ENCODE measurements at regions not wholly inside any gene's neighbourhood (a gene's known extent, or its start where the extent isn't known, plus 50 kb on each side); places are given as distances from the start of the nearest gene placed in this dataset.

DNA sequence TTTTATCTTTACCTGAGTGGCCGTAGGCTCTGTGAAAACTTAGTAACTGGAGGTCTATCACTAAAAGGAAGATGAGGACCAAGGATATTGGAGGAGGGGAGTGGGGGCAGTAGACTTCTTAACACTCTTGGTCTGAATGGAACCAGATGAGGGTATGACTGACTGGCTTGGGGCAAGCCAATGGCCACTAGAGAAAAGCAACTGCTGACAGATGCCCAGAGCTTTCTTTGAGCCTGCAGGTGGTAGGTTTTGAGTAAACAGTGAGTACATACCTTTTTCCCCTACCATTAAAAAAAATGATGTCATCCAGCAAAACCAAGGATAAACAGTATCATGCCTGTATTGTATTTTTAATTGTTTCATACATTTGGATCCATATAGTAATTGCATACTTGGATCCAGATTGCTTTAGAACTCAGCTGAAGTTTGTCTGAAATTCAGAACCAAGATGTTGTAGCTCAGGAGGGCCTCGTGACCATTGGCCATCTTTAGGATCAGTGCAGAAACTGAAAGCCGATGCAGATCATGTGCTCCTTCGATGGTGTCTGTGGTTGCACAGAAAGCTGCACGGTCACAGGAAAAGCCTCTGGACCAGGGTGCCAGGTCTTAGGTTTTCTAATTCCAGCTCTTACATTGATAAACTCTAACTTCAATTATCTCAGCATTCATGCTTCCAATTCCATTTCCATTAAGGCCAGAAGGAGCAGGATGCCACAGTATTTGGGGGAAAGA lies 131.0 kb downstream of the PDGFRA start:
- H3K9ac ChIP-seq (ENCODE audit: insufficient read depth, low read depth, low read length) = no peak overlapping the region
- TF ChIP-seq EHMT2 (IDR thresholded peaks at IDR 0.05; ENCODE audit: borderline replicate concordance, low read depth, low read length) (no peak), ATF7 (IDR thresholded peaks at IDR 0.05) (peak; percentile 51), ATF7 (CRISPR knock-in tag; IDR thresholded peaks at IDR 0.05) (no peak)
- ChIA-PET CTCF (ENCODE audit: low intra/inter-chr PET ratio, low total read pairs) (no interaction called here), POLR2A (no interaction called here)
- no peaks in the 10 kb centered on the region for H3K9me3 ChIP-seq (ENCODE audit: low read length)
- ATAC-seq = no peak
- no TSS peak for BruUV-seq (replicated peaks)
- FAIRE-seq = no peak
- no peak overlapping the region for H2AFZ ChIP-seq (ENCODE audit: low read length)
- no peak for DNase-seq (ENCODE audit: low spot score)
- H3K27ac ChIP-seq (ENCODE audit: extremely low read length, insufficient read depth, low read length) = no peak overlapping the region
- no peaks in the 10 kb centered on the region for H3K79me2 ChIP-seq (ENCODE audit: insufficient read depth, low read length)
- no peaks in the 10 kb centered on the region for H4K20me1 ChIP-seq (ENCODE audit: insufficient read depth, low read length)
- H3K4me2 ChIP-seq (ENCODE audit: low read depth, low read length) = no peak overlapping the region
- no peaks in the 10 kb centered on the region for H3K4me1 ChIP-seq (ENCODE audit: insufficient read depth, low read length)
- in situ Hi-C loops (cut with HindIII; ENCODE audit: extremely low pct_ligation_motif_present, low pct_unique_long_range_greater_than_20kb) = no loop called here
- H3K36me3 ChIP-seq (replicated peaks in 1 of 2; ENCODE audit: control insufficient read depth in 1 of 2, insufficient read depth in 2 of 2, low read length in 2 of 2) = no peaks in the 10 kb centered on the region
- no peaks in the 10 kb centered on the region for H3K27me3 ChIP-seq (ENCODE audit: control insufficient read depth in 1 of 2, insufficient read depth in 2 of 2, low read length in 2 of 2)
- WGBS (ENCODE audit: low lambda C conversion rate) = 14% methylated on average over 5 of the region's 5 CpGs
- intact Hi-C loops (cut with micrococcal nuclease; ENCODE audit: unreplicated experiment) = no loop called here
- no peak overlapping the region for H3K4me3 ChIP-seq (replicated peaks in 1 of 3; ENCODE audit: insufficient read depth in 1 of 3, low read depth in 2 of 3, low read length in 3 of 3)

DNA sequence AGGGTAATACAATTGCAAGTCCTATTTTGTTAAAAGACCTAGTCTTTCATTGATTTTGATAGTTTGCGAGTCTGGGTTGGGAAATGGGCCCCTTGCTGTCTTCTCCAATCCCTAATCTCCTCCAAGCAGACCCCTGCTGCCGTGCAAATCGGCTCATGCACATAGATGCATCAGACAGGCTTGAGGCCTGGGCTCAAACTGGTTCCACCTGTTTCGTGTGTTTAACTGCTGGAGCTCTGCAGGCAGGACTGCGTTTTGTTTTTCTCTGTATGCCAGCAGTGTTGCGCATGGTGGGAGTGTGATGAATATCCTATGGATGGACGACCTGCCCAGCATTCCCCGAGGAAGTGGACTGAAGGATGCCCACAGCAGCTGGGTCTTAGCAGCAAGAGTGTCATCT lies 133.9 kb downstream of the PDGFRA start:
- no peak overlapping the region for H3K4me3 ChIP-seq (replicated peaks in 1 of 3; ENCODE audit: insufficient read depth in 1 of 3, low read depth in 2 of 3, low read length in 3 of 3)
- WGBS (ENCODE audit: low lambda C conversion rate) = 23% methylated on average over 8 of the region's 8 CpGs
- H3K9me3 ChIP-seq (ENCODE audit: low read length) = no peaks in the 10 kb centered on the region
- in situ Hi-C loops (cut with HindIII; ENCODE audit: extremely low pct_ligation_motif_present, low pct_unique_long_range_greater_than_20kb) = no loop called here
- ATAC-seq (no peak), FAIRE-seq (no peak), DNase-seq (ENCODE audit: low spot score) (no peak)
- H2AFZ ChIP-seq (ENCODE audit: low read length) = no peak overlapping the region
- no peaks in the 10 kb centered on the region for H3K36me3 ChIP-seq (replicated peaks in 1 of 2; ENCODE audit: control insufficient read depth in 1 of 2, insufficient read depth in 2 of 2, low read length in 2 of 2)
- H4K20me1 ChIP-seq (ENCODE audit: insufficient read depth, low read length) = no peaks in the 10 kb centered on the region
- H3K27me3 ChIP-seq (ENCODE audit: control insufficient read depth in 1 of 2, insufficient read depth in 2 of 2, low read length in 2 of 2) = no peaks in the 10 kb centered on the region
- no peaks in the 10 kb centered on the region for H3K79me2 ChIP-seq (ENCODE audit: insufficient read depth, low read length)
- POLR2A ChIA-PET = no interaction called here
- no peak overlapping the region for H3K4me2 ChIP-seq (ENCODE audit: low read depth, low read length)
- intact Hi-C loops (cut with micrococcal nuclease; ENCODE audit: unreplicated experiment) = no loop called here
- CTCF ChIA-PET (ENCODE audit: low intra/inter-chr PET ratio, low total read pairs) = no interaction called here
- H3K4me1 ChIP-seq (ENCODE audit: insufficient read depth, low read length) = no peaks in the 10 kb centered on the region
- no TSS peak for BruUV-seq (replicated peaks)
- no peak overlapping the region for H3K27ac ChIP-seq (ENCODE audit: extremely low read length, insufficient read depth, low read length)
- H3K9ac ChIP-seq (ENCODE audit: insufficient read depth, low read depth, low read length) = no peak overlapping the region
- TF ChIP-seq KAT2B (IDR thresholded peaks at IDR 0.05; ENCODE audit: borderline replicate concordance, low read depth, low read length) = no peak
- no peak for TF ChIP-seq ZMYM4 (CRISPR knock-in tag; IDR thresholded peaks at IDR 0.05)
- TF ChIP-seq ZNF616 (CRISPR knock-in tag; IDR thresholded peaks at IDR 0.05; ENCODE audit: low read depth) = no peak
- TF ChIP-seq, protein P1, sequence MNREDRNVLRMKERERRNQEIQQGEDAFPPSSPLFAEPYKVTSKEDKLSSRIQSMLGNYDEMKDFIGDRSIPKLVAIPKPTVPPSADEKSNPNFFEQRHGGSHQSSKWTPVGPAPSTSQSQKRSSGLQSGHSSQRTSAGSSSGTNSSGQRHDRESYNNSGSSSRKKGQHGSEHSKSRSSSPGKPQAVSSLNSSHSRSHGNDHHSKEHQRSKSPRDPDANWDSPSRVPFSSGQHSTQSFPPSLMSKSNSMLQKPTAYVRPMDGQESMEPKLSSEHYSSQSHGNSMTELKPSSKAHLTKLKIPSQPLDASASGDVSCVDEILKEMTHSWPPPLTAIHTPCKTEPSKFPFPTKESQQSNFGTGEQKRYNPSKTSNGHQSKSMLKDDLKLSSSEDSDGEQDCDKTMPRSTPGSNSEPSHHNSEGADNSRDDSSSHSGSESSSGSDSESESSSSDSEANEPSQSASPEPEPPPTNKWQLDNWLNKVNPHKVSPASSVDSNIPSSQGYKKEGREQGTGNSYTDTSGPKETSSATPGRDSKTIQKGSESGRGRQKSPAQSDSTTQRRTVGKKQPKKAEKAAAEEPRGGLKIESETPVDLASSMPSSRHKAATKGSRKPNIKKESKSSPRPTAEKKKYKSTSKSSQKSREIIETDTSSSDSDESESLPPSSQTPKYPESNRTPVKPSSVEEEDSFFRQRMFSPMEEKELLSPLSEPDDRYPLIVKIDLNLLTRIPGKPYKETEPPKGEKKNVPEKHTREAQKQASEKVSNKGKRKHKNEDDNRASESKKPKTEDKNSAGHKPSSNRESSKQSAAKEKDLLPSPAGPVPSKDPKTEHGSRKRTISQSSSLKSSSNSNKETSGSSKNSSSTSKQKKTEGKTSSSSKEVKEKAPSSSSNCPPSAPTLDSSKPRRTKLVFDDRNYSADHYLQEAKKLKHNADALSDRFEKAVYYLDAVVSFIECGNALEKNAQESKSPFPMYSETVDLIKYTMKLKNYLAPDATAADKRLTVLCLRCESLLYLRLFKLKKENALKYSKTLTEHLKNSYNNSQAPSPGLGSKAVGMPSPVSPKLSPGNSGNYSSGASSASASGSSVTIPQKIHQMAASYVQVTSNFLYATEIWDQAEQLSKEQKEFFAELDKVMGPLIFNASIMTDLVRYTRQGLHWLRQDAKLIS (CRISPR knock-in tag; IDR thresholded peaks at IDR 0.05) = no peak
- TF ChIP-seq, protein P2, sequence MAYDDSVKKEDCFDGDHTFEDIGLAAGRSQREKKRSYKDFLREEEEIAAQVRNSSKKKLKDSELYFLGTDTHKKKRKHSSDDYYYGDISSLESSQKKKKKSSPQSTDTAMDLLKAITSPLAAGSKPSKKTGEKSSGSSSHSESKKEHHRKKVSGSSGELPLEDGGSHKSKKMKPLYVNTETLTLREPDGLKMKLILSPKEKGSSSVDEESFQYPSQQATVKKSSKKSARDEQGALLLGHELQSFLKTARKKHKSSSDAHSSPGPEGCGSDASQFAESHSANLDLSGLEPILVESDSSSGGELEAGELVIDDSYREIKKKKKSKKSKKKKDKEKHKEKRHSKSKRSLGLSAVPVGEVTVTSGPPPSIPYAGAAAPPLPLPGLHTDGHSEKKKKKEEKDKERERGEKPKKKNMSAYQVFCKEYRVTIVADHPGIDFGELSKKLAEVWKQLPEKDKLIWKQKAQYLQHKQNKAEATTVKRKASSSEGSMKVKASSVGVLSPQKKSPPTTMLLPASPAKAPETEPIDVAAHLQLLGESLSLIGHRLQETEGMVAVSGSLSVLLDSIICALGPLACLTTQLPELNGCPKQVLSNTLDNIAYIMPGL (CRISPR knock-in tag; IDR thresholded peaks at IDR 0.05; ENCODE audit: borderline replicate concordance in 1 of 2, low read depth in 1 of 2) = no peak
- TF ChIP-seq ADNP (CRISPR knock-in tag; IDR thresholded peaks at IDR 0.05) = no peak
- TF ChIP-seq, protein P3, sequence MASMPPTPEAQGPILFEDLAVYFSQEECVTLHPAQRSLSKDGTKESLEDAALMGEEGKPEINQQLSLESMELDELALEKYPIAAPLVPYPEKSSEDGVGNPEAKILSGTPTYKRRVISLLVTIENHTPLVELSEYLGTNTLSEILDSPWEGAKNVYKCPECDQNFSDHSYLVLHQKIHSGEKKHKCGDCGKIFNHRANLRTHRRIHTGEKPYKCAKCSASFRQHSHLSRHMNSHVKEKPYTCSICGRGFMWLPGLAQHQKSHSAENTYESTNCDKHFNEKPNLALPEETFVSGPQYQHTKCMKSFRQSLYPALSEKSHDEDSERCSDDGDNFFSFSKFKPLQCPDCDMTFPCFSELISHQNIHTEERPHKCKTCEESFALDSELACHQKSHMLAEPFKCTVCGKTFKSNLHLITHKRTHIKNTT (CRISPR knock-in tag; IDR thresholded peaks at IDR 0.05) = no peak
